ENCODE measurements at regions not wholly inside any gene's neighbourhood (a gene's known extent, or its start where the extent isn't known, plus 50 kb on each side); places are given as distances from the start of the nearest gene placed in this dataset.

- no peak for TF ChIP-seq CTCF (IDR thresholded peaks at IDR 0.05; ENCODE audit: insufficient read depth, low read length)
- no peak for DNase-seq (ENCODE audit: low read depth)
- no peak overlapping the region for H3K4me3 ChIP-seq (ENCODE audit: low read depth, low read length)
These were observed 487.0 kb downstream of the TNS1 start for GRCh38 chr2:217515615-217516309.

- peak; percentile 31 for DNase-seq (ENCODE audit: low read depth)
- TF ChIP-seq CTCF (IDR thresholded peaks at IDR 0.05; ENCODE audit: insufficient read depth, low read length), result no peak
- H3K4me3 ChIP-seq (ENCODE audit: low read depth, low read length), result no peak overlapping the region
These were observed 489.5 kb downstream of the TNS1 start for GRCh38 chr2:217513258-217513657.

- no peak for DNase-seq (ENCODE audit: low read depth)
- H3K4me3 ChIP-seq (ENCODE audit: low read depth, low read length), result no peak overlapping the region
- no peak for TF ChIP-seq CTCF (IDR thresholded peaks at IDR 0.05; ENCODE audit: insufficient read depth, low read length)
These were observed 490.1 kb downstream of the TNS1 start for GRCh38 chr2:217512728-217513127.

- no peak for TF ChIP-seq CTCF (IDR thresholded peaks at IDR 0.05; ENCODE audit: insufficient read depth, low read length)
- no peak overlapping the region for H3K4me3 ChIP-seq (ENCODE audit: low read depth, low read length)
- DNase-seq (ENCODE audit: low read depth), result no peak
These were observed 490.5 kb downstream of the TNS1 start for GRCh38 chr2:217512259-217512658.

- TF ChIP-seq CTCF (IDR thresholded peaks at IDR 0.05; ENCODE audit: insufficient read depth, low read length), result no peak
- DNase-seq (ENCODE audit: low read depth), result no peak
- H3K4me3 ChIP-seq (ENCODE audit: low read depth, low read length), result no peak overlapping the region
These were observed 490.9 kb downstream of the TNS1 start for GRCh38 chr2:217511850-217512249.

GRCh38 chr2:217510771-217511291 is 492.0 kb downstream of the TNS1 start:
- H3K4me3 ChIP-seq (ENCODE audit: low read depth, low read length), result no peak overlapping the region
- peak; percentile 73 for TF ChIP-seq CTCF (IDR thresholded peaks at IDR 0.05; ENCODE audit: insufficient read depth, low read length)
- peak; percentile 93 for DNase-seq (ENCODE audit: low read depth)

GRCh38 chr2:217505303-217505702 is 497.5 kb downstream of the TNS1 start:
- no peak for DNase-seq (ENCODE audit: low read depth)
- no peak for TF ChIP-seq CTCF (IDR thresholded peaks at IDR 0.05; ENCODE audit: insufficient read depth, low read length)

More at GRCh38 chr2:217505303-217505702, 497.5 kb downstream of the TNS1 start:
- no peak overlapping the region for H3K4me3 ChIP-seq (ENCODE audit: low read depth, low read length)

Data from fibroblast of the aortic adventitia (primary cell).